Effector memory CD4-positive, alpha-beta T cell (primary cell): ENCODE measurements at regions not wholly inside any gene's neighbourhood (a gene's known extent, or its start where the extent isn't known, plus 50 kb on each side); places are given as distances from the start of the nearest gene placed in this dataset.
"Not testable (repeated sequence)": the region's sequence is repeated elsewhere in the genome, so short reads cannot be mapped to it uniquely, and the experiment has no call there.

ENCODE experiments used
- DNase-seq, 3 donors: peaks; one replicate each; pipeline ENCODE4 v3.0.0-alpha.2; 2020
- H3K27ac ChIP-seq: 2 replicates; pipeline ENCODE4 v1.7.0; 2013; ENCODE audit warnings: mild to moderate bottlenecking, low read length, moderate library complexity; ENCODE audit not compliant: insufficient read depth, poor library complexity, severe bottlenecking
- H3K27me3 ChIP-seq: replicated peaks from 2 replicates; pipeline ENCODE4 v1.7.0; 2013; ENCODE audit warnings: mild to moderate bottlenecking, low read length; ENCODE audit not compliant: insufficient read depth, control insufficient read depth, poor library complexity, severe bottlenecking
- H3K36me3 ChIP-seq: 2 replicates; pipeline ENCODE4 v1.7.0; 2013; ENCODE audit warnings: mild to moderate bottlenecking, low read length, moderate library complexity; ENCODE audit not compliant: control insufficient read depth, insufficient read depth
- H3K4me1 ChIP-seq: 2 replicates; pipeline ENCODE4 v1.7.0; 2013; ENCODE audit warnings: low read length, mild to moderate bottlenecking; ENCODE audit not compliant: control insufficient read depth, insufficient read depth, poor library complexity, severe bottlenecking
- H3K4me3 ChIP-seq: 2 replicates; pipeline ENCODE4 v1.7.0; 2013; ENCODE audit warnings: low read length, low read depth, mild to moderate bottlenecking; ENCODE audit not compliant: insufficient read depth, poor library complexity, severe bottlenecking
- H3K9me3 ChIP-seq: 2 replicates; pipeline ENCODE4 v1.7.0; 2013; ENCODE audit warnings: mild to moderate bottlenecking, low read length, moderate library complexity; ENCODE audit not compliant: control insufficient read depth

- not testable (repeated sequence) for H3K27me3 ChIP-seq, DNase-seq, H3K4me3 ChIP-seq, H3K36me3 ChIP-seq, H3K27ac ChIP-seq, H3K9me3 ChIP-seq, H3K4me1 ChIP-seq
Observed at GRCh38 chr9:40097992-40098391, 742.5 kb downstream of the SPATA31A1 start.

DNA sequence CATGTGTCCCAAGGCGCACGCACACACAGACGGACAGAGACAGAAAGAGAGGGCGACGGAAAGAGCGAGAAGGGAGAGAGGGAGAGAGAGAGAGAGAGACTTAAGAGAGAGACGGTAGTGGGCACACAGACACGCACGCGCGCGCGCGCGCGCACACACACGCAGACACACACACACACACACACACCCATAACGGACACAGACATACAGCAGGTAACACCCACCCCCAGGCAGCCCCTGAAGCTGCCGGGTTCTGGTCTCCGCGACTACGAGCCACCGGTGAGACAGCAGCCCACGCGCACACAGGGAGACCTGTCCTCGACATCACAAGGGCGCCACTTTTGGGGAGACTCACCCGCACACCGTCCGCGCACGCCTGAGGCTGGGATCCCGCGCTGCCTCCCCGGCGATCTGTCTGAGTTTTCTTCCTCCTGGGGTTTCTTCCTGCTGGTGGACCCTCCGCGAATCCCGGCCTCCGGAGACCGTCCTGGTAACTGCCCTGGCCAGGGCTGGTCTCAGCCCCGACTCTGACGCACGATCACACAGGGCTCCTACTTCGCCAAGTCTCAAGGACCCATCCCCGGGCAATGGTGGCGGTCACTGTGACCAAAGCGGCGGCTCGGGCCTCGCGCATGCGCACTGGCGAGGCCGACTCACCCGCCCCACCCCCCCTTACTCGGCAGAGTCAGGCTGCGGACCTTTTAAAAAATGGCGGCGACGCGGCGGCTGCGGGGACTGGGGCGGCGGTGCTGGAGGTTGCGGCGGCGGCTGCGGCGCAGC is 750.7 kb downstream of the SPATA31A1 start:
- H3K4me3 ChIP-seq = peak overlapping the region; percentile 22
- not testable (repeated sequence) for H3K27ac ChIP-seq, H3K27me3 ChIP-seq, H3K9me3 ChIP-seq, H3K4me1 ChIP-seq, H3K36me3 ChIP-seq
- peak in 2 of 3 donors; percentile 0 to 40 for DNase-seq

DNA sequence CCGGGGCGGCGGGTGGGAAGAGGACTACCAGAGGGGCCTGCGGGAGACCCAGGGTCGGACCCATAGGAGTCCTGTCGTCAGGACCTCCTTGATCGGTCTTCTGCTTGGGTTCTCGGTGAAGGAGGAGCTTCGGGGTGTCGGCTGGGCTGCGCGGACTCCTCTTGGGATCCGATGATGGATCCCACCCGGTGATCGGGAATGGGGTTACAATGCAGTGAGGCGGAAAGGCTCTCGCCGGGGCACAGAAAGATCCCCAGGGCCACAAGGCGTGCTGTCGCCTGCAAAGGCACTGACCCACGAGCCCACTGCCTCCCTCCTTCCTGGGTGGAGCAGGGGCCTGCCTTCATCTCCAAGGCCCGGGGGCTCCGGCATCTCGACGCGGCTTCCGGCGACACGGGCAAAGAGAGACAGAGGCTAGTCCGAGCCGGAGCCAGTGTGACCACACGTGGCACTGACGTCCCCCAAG is 751.3 kb downstream of the SPATA31A1 start:
- not testable (repeated sequence) for H3K4me3 ChIP-seq, DNase-seq, H3K27me3 ChIP-seq, H3K4me1 ChIP-seq, H3K27ac ChIP-seq, H3K9me3 ChIP-seq, H3K36me3 ChIP-seq

DNA sequence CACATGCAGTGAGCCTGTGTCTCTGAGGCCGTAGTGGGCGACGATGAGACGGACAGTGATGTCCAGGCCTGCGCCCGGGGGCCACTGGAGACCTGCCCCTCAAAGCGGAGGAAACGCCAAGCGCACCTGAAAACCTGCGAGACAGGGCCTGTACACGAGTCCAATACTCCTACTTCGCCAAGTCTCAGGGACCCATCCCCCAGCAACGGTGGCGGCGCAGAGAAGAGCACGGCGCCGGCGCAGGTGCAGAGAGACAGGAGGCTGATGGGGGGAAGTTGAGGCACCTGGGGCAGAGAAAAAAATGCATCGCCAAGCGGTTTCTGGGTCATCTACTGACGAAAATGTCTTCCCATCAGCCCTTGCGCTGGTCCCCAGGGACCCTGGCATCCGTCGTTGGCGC is 751.8 kb downstream of the SPATA31A1 start:
- not testable (repeated sequence) for H3K27ac ChIP-seq, H3K27me3 ChIP-seq, H3K4me3 ChIP-seq, H3K36me3 ChIP-seq, H3K4me1 ChIP-seq, DNase-seq, H3K9me3 ChIP-seq

- H3K27me3 ChIP-seq, H3K4me3 ChIP-seq, H3K4me1 ChIP-seq, H3K27ac ChIP-seq, H3K9me3 ChIP-seq, DNase-seq, H3K36me3 ChIP-seq: not testable (repeated sequence)
Observed at GRCh38 chr9:40108465-40108864, 753.0 kb downstream of the SPATA31A1 start.

DNA sequence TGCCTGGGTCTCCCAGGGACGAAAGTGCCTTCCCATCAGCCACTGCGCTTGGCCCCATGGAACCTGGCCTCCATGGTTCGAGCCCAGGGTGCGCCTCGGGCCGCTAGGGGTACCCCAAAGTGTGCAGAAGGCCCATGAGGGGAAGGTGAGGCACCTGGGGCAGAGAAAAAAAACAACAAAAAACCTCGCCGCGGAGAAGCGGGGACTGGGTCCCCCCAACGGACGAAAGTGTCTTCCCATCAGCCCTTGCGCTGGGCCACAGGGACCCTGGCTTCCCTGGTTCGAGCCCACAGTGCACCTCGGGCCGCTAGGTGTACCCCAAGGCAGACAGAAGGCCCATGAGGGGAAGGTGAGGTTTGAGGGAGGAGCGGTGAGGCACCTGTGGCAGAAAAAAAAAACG is 755.3 kb downstream of the SPATA31A1 start:
- not testable (repeated sequence) for H3K27me3 ChIP-seq, H3K4me3 ChIP-seq, DNase-seq, H3K9me3 ChIP-seq, H3K4me1 ChIP-seq, H3K27ac ChIP-seq, H3K36me3 ChIP-seq

DNA sequence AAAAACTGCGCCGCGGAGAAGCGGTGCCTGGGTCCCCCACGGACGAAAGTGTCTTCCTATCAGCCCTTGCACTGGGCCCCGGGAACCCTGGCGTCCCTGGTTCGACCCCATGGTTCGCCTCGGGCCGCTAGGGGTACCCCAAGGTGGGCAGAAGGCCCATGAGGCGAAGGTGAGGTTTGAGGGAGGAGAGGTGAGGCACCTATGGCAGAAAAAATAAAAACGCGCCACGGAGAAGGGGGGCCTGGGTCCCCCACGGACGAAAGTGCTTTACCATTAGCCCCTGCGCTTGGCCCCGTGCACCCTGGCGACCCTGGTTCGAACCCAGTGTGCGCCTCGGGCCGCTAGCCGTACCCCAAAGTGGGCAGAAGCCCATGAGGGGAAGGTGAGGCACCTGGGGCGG is 756.1 kb downstream of the SPATA31A1 start:
- H3K27ac ChIP-seq, H3K27me3 ChIP-seq, H3K4me1 ChIP-seq, H3K36me3 ChIP-seq, DNase-seq, H3K9me3 ChIP-seq, H3K4me3 ChIP-seq: not testable (repeated sequence)

DNA sequence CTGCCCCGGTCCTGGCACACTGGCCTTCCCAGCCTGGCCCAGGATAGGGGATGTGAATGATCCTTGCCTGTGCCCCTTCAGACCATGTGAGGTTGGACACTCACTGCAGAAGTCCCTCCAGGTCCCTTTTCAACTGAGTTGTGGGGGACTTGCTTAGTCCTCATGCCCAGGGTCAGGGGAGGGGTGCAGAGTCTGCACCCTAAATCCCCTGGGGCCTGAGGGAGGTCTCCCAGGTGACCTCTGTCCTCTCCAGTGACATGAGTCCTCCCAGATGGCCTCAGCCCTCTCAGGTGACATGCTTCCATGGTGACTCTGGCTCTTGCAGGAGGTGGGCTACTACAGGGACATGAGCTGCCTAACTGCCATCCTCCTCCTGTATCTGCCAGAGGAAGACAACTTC is 775.1 kb downstream of the SPATA31A1 start:
- not testable (repeated sequence) for H3K4me3 ChIP-seq, H3K4me1 ChIP-seq, H3K9me3 ChIP-seq, H3K27ac ChIP-seq, H3K36me3 ChIP-seq, H3K27me3 ChIP-seq, DNase-seq

- H3K27ac ChIP-seq, H3K36me3 ChIP-seq, DNase-seq, H3K4me1 ChIP-seq, H3K9me3 ChIP-seq, H3K27me3 ChIP-seq, H3K4me3 ChIP-seq: not testable (repeated sequence)
Observed at GRCh38 chr9:40169204-40169603, 813.7 kb downstream of the SPATA31A1 start.

GRCh38 chr9:40173316-40173715 is 817.8 kb downstream of the SPATA31A1 start:
- H3K27me3 ChIP-seq, H3K27ac ChIP-seq, H3K36me3 ChIP-seq, H3K4me1 ChIP-seq, H3K9me3 ChIP-seq, H3K4me3 ChIP-seq, DNase-seq: not testable (repeated sequence)
